ENCODE measurements at regions not wholly inside any gene's neighbourhood (a gene's known extent, or its start where the extent isn't known, plus 50 kb on each side); places are given as distances from the start of the nearest gene placed in this dataset.

- H2AFZ ChIP-seq (ENCODE audit: low read depth, low read length): no peak overlapping the region
- no peak overlapping the region for H3K4me3 ChIP-seq
- no peak for DNase-seq (ENCODE audit: extremely low read depth in 1 of 4, low spot score in 3 of 4)
- no TSS peak for BruUV-seq (replicated peaks)
- no peaks in the 10 kb centered on the region for H3K79me2 ChIP-seq (ENCODE audit: control insufficient read depth, insufficient read depth, low read length)
- H3K4me2 ChIP-seq (ENCODE audit: insufficient read depth, low read length): no peak overlapping the region
- no peaks in the 10 kb centered on the region; the same call in 1 of the 2 replicates for H4K20me1 ChIP-seq (replicated peaks; ENCODE audit: control insufficient read depth, insufficient read depth, low read length)
- no peaks in the 10 kb centered on the region for H3K9me3 ChIP-seq (replicated peaks; ENCODE audit: control insufficient read depth, insufficient read depth, low read depth, low read length)
- CTCF ChIA-PET (ENCODE audit: low intra/inter-chr PET ratio): no interaction called here
- intact Hi-C loops (cut with micrococcal nuclease): no loop called here
- no peak overlapping the region for H3K27ac ChIP-seq (ENCODE audit: extremely low read depth, low read depth, low read length)
- H3K9ac ChIP-seq (ENCODE audit: insufficient read depth in 1 of 2, low read depth in 2 of 2, low read length in 2 of 2): no peak overlapping the region
- ATAC-seq: no peak
- in situ Hi-C loops (cut with MboI): no loop called here
- no peaks in the 10 kb centered on the region for H3K4me1 ChIP-seq (replicated peaks in 1 of 2; ENCODE audit: control insufficient read depth in 2 of 2, insufficient read depth in 2 of 2, low read length in 2 of 2)
- 0% methylated on average over 3 of the region's 3 CpGs for WGBS (ENCODE audit: insufficient coverage, low coverage, missing lambda C conversion rate)
- POLR2A ChIA-PET: no interaction called here
- H3K9me1 ChIP-seq (ENCODE audit: control insufficient read depth, insufficient read depth, low read length): no peaks in the 10 kb centered on the region
- no peaks in the 10 kb centered on the region for H3K36me3 ChIP-seq (ENCODE audit: control insufficient read depth, insufficient read depth, low read length)
- TF ChIP-seq ZNF175 (CRISPR knock-in tag; IDR thresholded peaks at IDR 0.05; ENCODE audit: low read depth): no peak
- FAIRE-seq: no peak
- H3K27me3 ChIP-seq (ENCODE audit: control insufficient read depth in 2 of 2, insufficient read depth in 2 of 2, low read length in 2 of 2): peaks cover 0 to 15% of the 10 kb centered on the region in 2 experiments; a peak in 2 of 5 replicates
Measured at GRCh38 chr11:70854201-70854600, 398.2 kb downstream of the SHANK2 start.

- Histone ChIP-seq H3K36me3 (ENCODE audit: control insufficient read depth, insufficient read depth, low read length) (no peaks in the 10 kb centered on the region), H3K4me1 (replicated peaks in 1 of 2; ENCODE audit: control insufficient read depth in 2 of 2, insufficient read depth in 2 of 2, low read length in 2 of 2) (no peaks in the 10 kb centered on the region), H3K79me2 (ENCODE audit: control insufficient read depth, insufficient read depth, low read length) (no peaks in the 10 kb centered on the region), H3K9ac (ENCODE audit: insufficient read depth in 1 of 2, low read depth in 2 of 2, low read length in 2 of 2) (no peak overlapping the region), H3K4me3 (no peak overlapping the region), H3K9me3 (replicated peaks; ENCODE audit: control insufficient read depth, insufficient read depth, low read depth, low read length) (no peaks in the 10 kb centered on the region), H2AFZ (ENCODE audit: low read depth, low read length) (no peak overlapping the region), H3K4me2 (ENCODE audit: insufficient read depth, low read length) (no peak overlapping the region), H3K9me1 (ENCODE audit: control insufficient read depth, insufficient read depth, low read length) (no peaks in the 10 kb centered on the region), H3K27me3 (ENCODE audit: control insufficient read depth in 2 of 2, insufficient read depth in 2 of 2, low read length in 2 of 2) (peaks cover 0 to 15% of the 10 kb centered on the region in 2 experiments; a peak in 2 of 5 replicates), H3K27ac (ENCODE audit: extremely low read depth, low read depth, low read length) (no peak overlapping the region), H4K20me1 (replicated peaks; ENCODE audit: control insufficient read depth, insufficient read depth, low read length) (no peaks in the 10 kb centered on the region; the same call in 1 of the 2 replicates)
- 0% methylated on average over 6 of the region's 6 CpGs for WGBS (ENCODE audit: insufficient coverage, low coverage, missing lambda C conversion rate)
- in situ Hi-C loops (cut with MboI): no loop called here
- POLR2A ChIA-PET: interaction anchor here (0.5 to 0.7 kb wide), 2 partner anchors 8 to 15 kb away, joined by 3 to 5 read pairs; no protein-coding TSS in a partner anchor
- intact Hi-C loops (cut with micrococcal nuclease): no loop called here
- CTCF ChIA-PET (ENCODE audit: low intra/inter-chr PET ratio): no interaction called here
- DNase-seq (ENCODE audit: extremely low read depth in 1 of 4, low spot score in 3 of 4): no peak
- peak; percentile 29; the same call in 1 of the 2 replicates for TF ChIP-seq NFIX (CRISPR knock-in tag; IDR thresholded peaks at IDR 0.05; ENCODE audit: low read depth)
- TF ChIP-seq TFE3 (CRISPR knock-in tag; IDR thresholded peaks at IDR 0.05): 0 out of 2 replicates have a peak, but pooled peaks have one; percentile 17
- no peak for TF ChIP-seq FOXP1 (CRISPR knock-in tag; IDR thresholded peaks at IDR 0.05)
- TF ChIP-seq NFIC (IDR thresholded peaks at IDR 0.05): peak; percentile 75
- BruUV-seq (replicated peaks): no TSS peak
- ATAC-seq: no peak
- FAIRE-seq: no peak
Measured at GRCh38 chr11:70854901-70855556, 397.3 kb downstream of the SHANK2 start.

All from K562 (cell line).